Stimulated activated CD4-positive, alpha-beta T cell treated with anti-CD3 and anti-CD28 coated beads, Interleukin-2, amount 100 ng/mL, for 24 hours (primary cell): ENCODE measurements at regions not wholly inside any gene's neighbourhood (a gene's known extent, or its start where the extent isn't known, plus 50 kb on each side); places are given as distances from the start of the nearest gene placed in this dataset.
"Not testable (repeated sequence)": the region's sequence is repeated elsewhere in the genome, so short reads cannot be mapped to it uniquely, and the experiment has no call there.

Experiments
- DNase-seq, 2 donors: peaks; one replicate each; pipeline ENCODE4 v3.0.0-alpha.2; 2020

DNA sequence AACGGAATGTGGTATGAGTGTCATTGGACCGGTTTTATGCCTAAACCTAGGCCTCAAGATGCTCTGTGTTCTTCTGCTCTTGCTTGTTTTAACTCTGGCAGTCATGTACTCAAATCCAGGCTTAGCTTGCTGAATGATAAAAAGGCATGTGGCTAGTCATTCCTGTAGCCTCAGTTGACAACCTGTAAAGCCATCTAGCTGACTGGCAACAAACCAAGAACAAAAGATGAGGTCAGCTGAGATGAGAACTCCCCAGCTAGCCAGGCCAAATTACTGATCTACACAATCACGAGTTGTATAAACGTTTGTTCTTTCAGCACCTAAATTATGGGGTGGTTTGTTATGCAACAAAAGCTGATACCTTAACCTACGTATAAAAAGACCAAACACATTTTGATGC, 1406.0 kb upstream of the CDH8 start:
- no peak for DNase-seq

DNA sequence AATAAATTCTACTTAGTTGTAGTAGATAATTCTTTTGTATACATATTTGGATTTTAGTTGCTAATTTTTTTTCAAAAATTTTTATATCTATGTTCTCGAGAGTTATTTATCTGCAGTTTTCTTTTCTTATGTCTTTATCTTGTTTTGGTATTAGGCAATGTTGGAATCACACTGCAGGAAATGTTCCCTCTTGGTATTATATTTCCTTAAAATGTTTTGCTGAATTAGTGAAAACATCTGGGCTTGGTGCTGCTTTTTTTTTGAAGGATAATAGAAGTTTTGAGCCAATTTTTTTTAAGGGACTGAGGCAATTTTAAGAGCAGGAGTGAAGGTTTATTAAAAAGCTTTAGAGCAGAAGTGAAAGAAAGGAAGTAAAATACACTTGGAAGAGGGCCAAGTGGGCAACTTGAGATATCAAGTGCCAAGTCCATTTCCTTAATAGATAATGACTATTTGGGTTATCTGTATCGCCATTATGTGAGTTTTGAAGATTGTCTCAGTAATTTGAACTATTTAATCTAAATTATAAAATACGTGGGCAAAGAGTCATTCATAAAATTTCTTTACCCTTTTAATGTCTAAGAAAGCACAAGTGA, 1390.1 kb upstream of the CDH8 start:
- DNase-seq = no peak

DNA sequence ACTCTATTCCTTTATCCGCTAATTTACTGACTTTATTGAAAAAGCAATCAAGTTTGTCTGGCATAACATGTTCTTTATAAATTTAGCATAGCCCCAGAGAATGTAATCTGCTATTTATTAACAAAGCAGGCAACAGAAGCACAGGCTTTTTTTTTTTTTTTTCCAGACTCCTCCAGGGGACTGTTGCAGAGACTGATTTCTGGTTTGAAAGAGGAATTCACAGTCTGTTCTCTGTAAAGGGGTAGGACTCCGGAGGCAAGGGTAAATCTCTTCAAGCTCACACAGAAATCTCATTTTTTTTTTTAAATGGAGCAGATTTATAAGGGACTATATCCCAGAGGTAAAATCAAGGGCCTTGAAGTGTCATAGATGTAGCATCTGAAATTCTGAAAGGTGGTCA, 1386.5 kb upstream of the CDH8 start:
- DNase-seq = no peak

- DNase-seq = no peak
Observed at GRCh38 chr16:63416712-63417111, 1380.5 kb upstream of the CDH8 start.

- DNase-seq = no peak
Observed at GRCh38 chr16:63415014-63415413, 1378.8 kb upstream of the CDH8 start.

DNA sequence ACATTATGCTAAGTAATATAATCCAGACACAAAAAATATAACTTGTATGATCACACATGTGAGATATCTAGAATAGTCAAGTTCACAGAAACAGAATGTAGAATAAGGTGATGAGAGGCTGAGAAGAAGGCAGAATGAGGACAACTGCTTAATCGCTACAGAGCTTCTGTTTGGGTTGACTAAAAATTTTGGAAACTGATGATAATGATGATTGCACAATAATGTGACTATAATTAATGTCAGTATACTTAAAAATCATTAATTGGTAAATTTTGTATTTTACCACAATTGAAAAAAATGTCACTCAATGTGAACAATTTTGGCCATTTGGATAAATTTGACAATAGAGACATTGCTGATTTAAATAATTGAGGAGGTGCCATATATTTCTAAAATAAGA, 1374.4 kb upstream of the CDH8 start:
- no peak for DNase-seq

DNA sequence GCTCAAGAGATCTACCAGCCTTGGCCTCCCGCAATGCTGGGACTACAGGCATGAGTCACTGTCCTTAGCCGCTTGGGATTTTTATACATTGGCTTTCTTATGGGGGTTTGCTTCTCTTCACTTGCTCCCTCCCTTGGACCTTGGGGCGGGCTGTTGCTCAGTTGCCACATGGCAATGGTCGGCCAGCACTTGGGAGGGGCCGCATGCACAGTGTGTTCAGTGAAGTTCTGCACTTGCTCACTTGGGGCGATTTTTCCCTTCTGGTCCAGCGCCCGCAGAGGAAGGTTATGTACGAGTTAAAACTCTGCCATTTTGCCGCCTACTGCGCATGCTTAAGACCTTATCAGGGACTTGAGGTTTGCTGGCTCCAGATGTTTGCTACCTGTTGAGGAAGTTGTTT, 1367.6 kb upstream of the CDH8 start:
- DNase-seq = no peak

GRCh38 chr16:63388277-63388676, 1352.0 kb upstream of the CDH8 start:
- DNase-seq = not testable (repeated sequence)

- DNase-seq = no peak
Observed at GRCh38 chr16:63385714-63386432, 1349.6 kb upstream of the CDH8 start.

- no peak for DNase-seq
Observed at GRCh38 chr16:63373744-63374143, 1337.5 kb upstream of the CDH8 start.

GRCh38 chr16:63372815-63373214, 1336.6 kb upstream of the CDH8 start:
- no peak for DNase-seq

DNA sequence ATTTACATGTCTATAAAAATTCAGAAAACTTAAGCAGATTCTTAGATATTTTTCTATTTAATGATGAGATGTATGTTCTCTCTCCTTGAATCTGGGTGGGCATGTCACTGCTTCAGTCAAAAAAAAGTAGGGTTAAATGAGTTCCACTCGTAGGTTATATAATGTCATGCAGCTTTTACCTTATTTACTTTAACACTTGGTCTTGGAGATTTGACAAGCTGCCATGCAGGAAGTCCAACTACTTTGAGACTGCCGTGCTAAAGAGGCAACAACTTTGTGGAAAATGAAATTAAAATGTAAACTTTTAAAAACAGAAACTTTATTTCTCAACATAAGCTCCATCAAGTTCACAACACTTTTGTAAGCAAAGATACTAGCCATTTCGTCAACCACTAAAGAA, 1336.0 kb upstream of the CDH8 start:
- no peak for DNase-seq

GRCh38 chr16:63365649-63366304, 1329.5 kb upstream of the CDH8 start:
- DNase-seq = no peak

DNA sequence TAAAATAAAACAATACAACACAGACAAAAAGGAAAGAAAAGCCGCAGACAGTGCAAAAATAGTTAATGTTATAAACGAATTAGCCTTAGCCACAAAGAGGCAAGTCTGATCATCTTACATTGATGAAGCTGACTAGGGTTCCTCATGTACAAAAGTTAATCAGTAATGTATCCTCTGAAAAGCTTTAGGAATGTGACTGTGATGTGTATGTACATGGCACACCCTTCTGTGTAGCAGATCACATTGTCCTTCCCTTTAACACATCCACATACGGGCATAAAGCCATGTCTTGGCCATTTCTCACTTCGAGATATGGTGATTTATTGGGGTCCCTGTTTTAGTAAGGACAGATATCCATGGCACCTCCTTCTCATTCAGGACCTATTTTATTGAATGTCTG, 1327.5 kb upstream of the CDH8 start:
- no peak for DNase-seq

GRCh38 chr16:63361032-63361624, 1324.9 kb upstream of the CDH8 start:
- no peak for DNase-seq

GRCh38 chr16:63349961-63350360, 1313.7 kb upstream of the CDH8 start:
- DNase-seq = no peak

GRCh38 chr16:63346000-63346399, 1309.8 kb upstream of the CDH8 start:
- no peak for DNase-seq

DNA sequence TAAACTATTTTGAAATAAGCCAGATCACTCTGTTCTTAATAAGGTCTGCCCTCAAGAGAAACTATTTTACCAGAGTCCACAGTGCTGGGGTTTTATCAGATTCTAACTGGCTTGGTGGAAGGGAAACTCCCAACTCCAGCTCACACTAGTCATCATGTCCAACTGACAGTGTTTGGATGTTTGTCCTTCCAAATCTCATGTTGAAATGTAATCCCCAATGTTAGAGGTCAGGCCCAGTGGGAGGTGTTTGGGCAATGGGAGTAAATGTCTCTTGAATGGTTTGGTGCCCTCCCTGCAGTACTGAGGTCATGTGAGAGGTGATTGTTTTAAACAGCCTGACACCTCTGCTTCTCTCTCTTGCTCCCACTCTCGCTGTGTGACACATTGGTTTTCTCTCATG, 1301.0 kb upstream of the CDH8 start:
- DNase-seq = no peak

DNA sequence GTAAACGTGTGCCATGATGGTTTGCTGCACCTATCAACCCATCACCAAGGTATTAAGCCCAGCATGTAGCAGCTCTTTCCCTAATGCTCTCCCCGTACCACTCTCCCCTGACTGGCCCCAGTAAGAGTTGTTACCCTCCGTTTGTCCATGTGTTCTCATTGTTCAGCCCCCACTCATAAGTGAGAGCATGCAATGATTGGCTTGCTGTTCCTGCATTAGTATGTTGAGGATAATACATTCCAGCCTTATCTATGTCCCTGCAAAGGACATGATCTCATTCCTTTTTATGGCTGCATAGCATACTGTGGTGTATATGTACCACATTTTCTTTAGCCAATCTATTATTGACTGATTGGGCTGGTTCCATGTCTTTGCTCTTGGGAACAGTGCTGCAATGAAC, 1294.9 kb upstream of the CDH8 start:
- no peak for DNase-seq

DNA sequence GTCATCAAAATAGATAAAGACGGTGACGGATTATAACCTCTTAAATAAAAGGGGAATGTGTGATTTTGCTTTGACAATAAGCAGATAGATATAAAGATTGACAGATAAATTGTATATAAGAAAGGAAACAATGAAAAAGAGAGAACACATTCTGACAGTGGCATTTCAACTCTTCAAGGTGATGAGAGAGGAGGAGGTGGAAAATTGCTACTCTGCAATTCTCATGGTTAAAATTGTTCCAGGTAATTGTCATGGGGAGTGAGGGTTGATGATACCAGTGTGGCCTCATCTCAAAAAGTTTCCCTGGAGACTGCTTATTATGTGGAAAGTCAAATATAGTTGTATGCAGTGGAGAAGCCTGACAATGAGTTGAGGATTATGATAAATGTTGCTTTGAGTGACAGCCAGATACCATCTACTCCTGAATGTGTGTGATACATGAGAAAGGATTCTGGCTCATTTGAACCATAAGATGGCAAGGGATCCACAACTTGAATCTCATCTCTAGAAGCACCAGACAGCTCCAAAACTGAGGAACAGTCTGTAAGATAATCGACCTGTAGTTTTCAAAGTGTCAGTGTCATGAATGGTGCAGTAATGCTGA, 1290.6 kb upstream of the CDH8 start:
- DNase-seq = no peak

GRCh38 chr16:63323722-63324705, 1287.8 kb upstream of the CDH8 start:
- DNase-seq = no peak

GRCh38 chr16:63323055-63323454, 1286.8 kb upstream of the CDH8 start:
- no peak for DNase-seq
